Caco-2 (cell line): ENCODE measurements at regions not wholly inside any gene's neighbourhood (a gene's known extent, or its start where the extent isn't known, plus 50 kb on each side); places are given as distances from the start of the nearest gene placed in this dataset.

Experiments used
- BruUV-seq: library from RNA; stranded (reverse); fragments of 400-500 nt; replicated peaks from 2 replicates; lab custom pipeline; 2021; lab: Mats Ljungman, UMichigan
- CTCF ChIA-PET: fragments of 300-600 bp; sonication (Branson Sonifier 250); formaldehyde crosslinking; loops from one replicate; lab custom pipeline; 2022; ENCODE audit warnings: antibody characterized with exemption; lab: Charles Lee
- POLR2A ChIA-PET: fragments of 300-600 bp; sonication (Branson Sonifier 250); formaldehyde crosslinking; loops from one replicate; lab custom pipeline; 2022; ENCODE audit warnings: antibody characterized with exemption; lab: Charles Lee
- DNase-seq, 2 experiments: peaks; one replicate each; pipeline versions ENCODE4 v3.0.0 to v3.0.0-alpha.2; 2020 to 2022
- H3K27me3 ChIP-seq: replicated peaks from 2 replicates; pipeline ENCODE4 v1.6.0; 2011; ENCODE audit warnings: low read length; ENCODE audit not compliant: control insufficient read depth, insufficient read depth
- H3K36me3 ChIP-seq: 2 replicates; pipeline ENCODE4 v1.5.1; 2011; ENCODE audit warnings: low read length; ENCODE audit not compliant: control insufficient read depth, insufficient read depth
- H3K4me1 ChIP-seq: fragments of 250-450 bp; sonication (Bioruptor Pico); 2 replicates; pipeline ENCODE4 v1.5.1; 2020; ENCODE audit warnings: mild to moderate bottlenecking
- H3K4me3 ChIP-seq: 2 replicates; pipeline ENCODE4 v1.5.1; 2011; ENCODE audit warnings: low read depth, mild to moderate bottlenecking, control low read depth, low read length
- H3K9me3 ChIP-seq: fragments of 250-450 bp; sonication (Bioruptor Pico); 2 replicates; pipeline ENCODE4 v1.5.1; 2020; ENCODE audit warnings: mild to moderate bottlenecking, moderate library complexity
- H3K27ac Mint-ChIP-seq: one replicate; pipeline ENCODE4 v1.8.0; 2022; ENCODE audit warnings: mixed read lengths; ENCODE audit not compliant: unreplicated experiment
- H3K27me3 Mint-ChIP-seq: one replicate; pipeline ENCODE4 v1.8.0; 2022; ENCODE audit warnings: mixed read lengths; ENCODE audit not compliant: insufficient read depth, unreplicated experiment
- H3K36me3 Mint-ChIP-seq: one replicate; pipeline ENCODE4 v1.8.0; 2022; ENCODE audit warnings: mild to moderate bottlenecking, mixed read lengths; ENCODE audit not compliant: insufficient read depth, unreplicated experiment
- H3K4me1 Mint-ChIP-seq: one replicate; pipeline ENCODE4 v1.8.0; 2022; ENCODE audit warnings: low read depth, mixed read lengths; ENCODE audit not compliant: unreplicated experiment
- H3K4me3 Mint-ChIP-seq: one replicate; pipeline ENCODE4 v1.8.0; 2022; ENCODE audit warnings: mild to moderate bottlenecking, moderate library complexity, mixed read lengths; ENCODE audit not compliant: unreplicated experiment
- H3K9me3 Mint-ChIP-seq: one replicate; pipeline ENCODE4 v1.8.0; 2022; ENCODE audit warnings: mixed read lengths; ENCODE audit not compliant: unreplicated experiment
- CTCF ChIP-seq, 2 experiments: fragments of 200-600 bp in 1 of 2; IDR thresholded peaks; 1 replicate in 1 of 2; 2 replicates in 1 of 2; pipeline versions ENCODE4 v1.5.1 to v1.8.0; 2011 to 2022; ENCODE audit warnings: antibody characterized with exemption in 1 of 2, control low read depth in 1 of 2, inconsistent platforms in 1 of 2, low read depth in 1 of 2, low read length in 1 of 2, mild to moderate bottlenecking in 1 of 2, moderate library complexity in 1 of 2; ENCODE audit not compliant: insufficient read depth in 1 of 2, severe bottlenecking in 1 of 2, unreplicated experiment in 1 of 2
- intact Hi-C: fragments of 100-400 bp; cut with micrococcal nuclease; formaldehyde crosslinking; loops from one replicate; pipeline ENCODE4 v1.10.0; 2022; ENCODE audit not compliant: unreplicated experiment

DNA sequence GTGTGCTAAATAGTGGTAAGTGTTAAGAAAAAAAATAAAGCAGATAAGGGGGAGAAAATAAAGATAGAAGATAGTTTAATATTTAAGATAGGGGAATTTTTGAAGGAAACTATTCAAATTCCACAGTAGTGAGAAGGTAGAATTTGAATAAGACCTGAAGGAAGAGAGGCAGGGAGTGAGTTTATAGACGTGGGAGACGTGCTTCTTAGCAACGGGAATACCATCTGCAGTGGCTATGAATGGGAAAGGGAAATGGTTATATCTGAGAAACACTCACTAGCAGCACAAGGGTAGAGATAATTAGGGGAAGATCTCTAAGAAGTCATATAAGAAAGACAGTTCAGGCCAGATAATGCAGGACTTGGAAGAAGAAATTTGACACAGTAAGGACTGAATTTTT is 854.5 kb upstream of the EPHA5 start:
- intact Hi-C loops, result no loop called here
- H3K4me1 ChIP-seq, result peaks cover 8% of the 10 kb centered on the region
- Mint-ChIP-seq H3K27me3 (no peaks in the 10 kb centered on the region), H3K27ac (no peak overlapping the region), H3K4me3 (no peak overlapping the region), H3K9me3 (peaks cover 15% of the 10 kb centered on the region), H3K4me1 (no peaks in the 10 kb centered on the region), H3K36me3 (no peaks in the 10 kb centered on the region)
- CTCF ChIA-PET, result no interaction called here
- H3K27me3 ChIP-seq, result no peaks in the 10 kb centered on the region
- POLR2A ChIA-PET, result no interaction called here
- H3K9me3 ChIP-seq, result peaks cover 4% of the 10 kb centered on the region; the same call in 1 of the 2 replicates
- no peaks in the 10 kb centered on the region for H3K36me3 ChIP-seq
- no peak for TF ChIP-seq CTCF (IDR thresholded peaks at IDR 0.05; ENCODE audit: insufficient read depth in 1 of 2, low read depth in 1 of 2, low read length in 1 of 2, severe bottlenecking in 1 of 2, unreplicated experiment in 1 of 2)
- H3K4me3 ChIP-seq, result no peak overlapping the region
- BruUV-seq, result no TSS peak
- DNase-seq, result no peak

- ChIA-PET POLR2A (no interaction called here), CTCF (no interaction called here)
Measured at GRCh38 chr4:66522244-66522643, 852.0 kb upstream of the EPHA5 start.

DNA sequence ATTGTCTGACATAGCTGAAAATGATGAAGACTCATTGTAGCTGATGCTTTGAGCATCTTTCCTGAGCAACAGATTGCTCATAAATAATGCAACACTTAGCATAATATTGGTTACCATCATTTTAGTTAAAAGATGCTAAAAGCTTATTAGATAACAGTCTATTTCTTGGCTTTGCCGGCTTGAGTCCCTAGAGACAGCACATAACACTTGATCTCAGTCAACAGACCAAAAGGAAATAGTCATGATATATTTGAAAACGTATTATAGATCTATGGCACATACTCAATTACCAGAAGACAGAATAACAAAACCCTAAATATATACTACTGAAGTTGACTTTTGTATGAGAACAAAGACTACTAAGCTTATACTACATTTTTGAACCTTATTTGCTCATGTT is 846.7 kb upstream of the EPHA5 start:
- H3K27ac Mint-ChIP-seq, result no peak overlapping the region
- no peak for DNase-seq
- no peak for TF ChIP-seq CTCF (IDR thresholded peaks at IDR 0.05; ENCODE audit: insufficient read depth in 1 of 2, low read depth in 1 of 2, low read length in 1 of 2, severe bottlenecking in 1 of 2, unreplicated experiment in 1 of 2)
- H3K27me3 Mint-ChIP-seq, result no peaks in the 10 kb centered on the region
- Histone ChIP-seq H3K9me3 (no peaks in the 10 kb centered on the region), H3K36me3 (no peaks in the 10 kb centered on the region), H3K4me3 (no peak overlapping the region), H3K4me1 (no peaks in the 10 kb centered on the region), H3K27me3 (no peaks in the 10 kb centered on the region; the same call in 1 of the 2 replicates)
- intact Hi-C loops, result no loop called here
- POLR2A ChIA-PET, result no interaction called here
- CTCF ChIA-PET, result no interaction called here
- no peaks in the 10 kb centered on the region for H3K4me1 Mint-ChIP-seq
- H3K9me3 Mint-ChIP-seq, result no peaks in the 10 kb centered on the region
- no peaks in the 10 kb centered on the region for H3K36me3 Mint-ChIP-seq
- no TSS peak for BruUV-seq
- H3K4me3 Mint-ChIP-seq, result no peak overlapping the region

More at GRCh38 chr4:66522244-66522643, 852.0 kb upstream of the EPHA5 start:
- Histone ChIP-seq H3K36me3 (no peaks in the 10 kb centered on the region), H3K4me3 (no peak overlapping the region), H3K4me1 (no peaks in the 10 kb centered on the region), H3K27me3 (no peaks in the 10 kb centered on the region; the same call in 1 of the 2 replicates), H3K9me3 (no peaks in the 10 kb centered on the region)
- H3K36me3 Mint-ChIP-seq, result no peaks in the 10 kb centered on the region
- no peak overlapping the region for H3K27ac Mint-ChIP-seq
- H3K4me3 Mint-ChIP-seq, result no peak overlapping the region
- no TSS peak for BruUV-seq
- TF ChIP-seq CTCF (IDR thresholded peaks at IDR 0.05; ENCODE audit: insufficient read depth in 1 of 2, low read depth in 1 of 2, low read length in 1 of 2, severe bottlenecking in 1 of 2, unreplicated experiment in 1 of 2), result no peak
- H3K4me1 Mint-ChIP-seq, result no peaks in the 10 kb centered on the region
- intact Hi-C loops, result no loop called here
- peaks cover under 1% of the 10 kb centered on the region for H3K9me3 Mint-ChIP-seq
- no peak for DNase-seq
- no peaks in the 10 kb centered on the region for H3K27me3 Mint-ChIP-seq
